ENCODE measurements at regions not wholly inside any gene's neighbourhood (a gene's known extent, or its start where the extent isn't known, plus 50 kb on each side); places are given as distances from the start of the nearest gene placed in this dataset.

DNA sequence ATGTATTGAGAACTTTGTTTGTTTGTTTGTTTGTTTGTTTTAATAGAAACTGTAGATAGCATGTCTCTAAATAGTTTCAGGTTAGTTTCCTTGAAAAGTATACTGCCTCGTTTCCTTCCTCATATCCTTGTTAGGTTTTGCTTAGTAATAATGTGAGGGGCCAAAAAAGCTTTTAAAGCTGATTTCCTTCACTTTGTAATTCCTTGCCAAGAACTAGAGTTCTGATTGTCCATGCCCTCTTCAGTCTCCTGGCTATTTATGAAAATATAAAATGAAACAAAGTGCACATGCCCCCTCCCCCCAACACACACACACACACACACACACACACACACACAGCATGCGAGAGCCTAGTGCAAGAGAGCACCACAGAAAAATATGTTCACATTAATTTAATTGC is 115.8 kb downstream of the FZD1 start (continued):
- no peak for TF ChIP-seq EZH2 (IDR thresholded peaks at IDR 0.05)
- TF ChIP-seq YY1 (IDR thresholded peaks at IDR 0.05; ENCODE audit: extremely low read depth, insufficient replicate concordance, low read depth, low read length): no peak
- no peak for TF ChIP-seq ELF1 (IDR thresholded peaks at IDR 0.05; ENCODE audit: borderline replicate concordance, low read depth)

GRCh38 chr7:91383053-91383904 is 119.0 kb downstream of the FZD1 start:
- POLR2A ChIA-PET: no interaction called here
- ATAC-seq: no peak
- H3K4me2 ChIP-seq (ENCODE audit: low read length): no peak overlapping the region
- H3K9ac ChIP-seq (ENCODE audit: low read length): no peak overlapping the region
- H3K9me2 ChIP-seq (ENCODE audit: insufficient read depth): no peaks in the 10 kb centered on the region
- no peaks in the 10 kb centered on the region for H4K20me1 ChIP-seq (ENCODE audit: insufficient read depth)
- DNase-seq (ENCODE audit: low read depth, low spot score): no peak
- CTCF ChIA-PET: no interaction called here
- H3K27me3 ChIP-seq (ENCODE audit: insufficient read depth, low read length): no peaks in the 10 kb centered on the region
- H3K79me2 ChIP-seq (ENCODE audit: insufficient read depth, low read length): no peaks in the 10 kb centered on the region
- intact Hi-C loops (cut with micrococcal nuclease): no loop called here
- H3K36me3 ChIP-seq (ENCODE audit: control insufficient read depth in 1 of 2, insufficient read depth in 2 of 2, low read length in 2 of 2): no peaks in the 10 kb centered on the region
- RAD21 ChIA-PET (ENCODE audit: low non-redundant PET in 1 of 2, low total read pairs in 2 of 2, uncharacterized antibody in 2 of 2, unreplicated experiment in 2 of 2): no interaction called here
- H2AFZ ChIP-seq (ENCODE audit: low read depth, low read length, poor library complexity, severe bottlenecking): no peak overlapping the region
- no peak overlapping the region for H3K4me3 ChIP-seq (replicated peaks in 1 of 2; ENCODE audit: low read depth in 1 of 2, low read length in 2 of 2)
- no peak overlapping the region for H3K27ac ChIP-seq (ENCODE audit: low read depth, low read length)
- TF ChIP-seq POLR2AphosphoS5 (IDR thresholded peaks at IDR 0.05; ENCODE audit: low read depth, low read length) (no peak), MAX (IDR thresholded peaks at IDR 0.05) (no peak), POLR2A (IDR thresholded peaks at IDR 0.05; ENCODE audit: borderline replicate concordance, extremely low read depth, insufficient read depth, insufficient read length) (no peak), ZNF274 (IDR thresholded peaks at IDR 0.05; ENCODE audit: low read depth, low read length) (no peak), SRF (IDR thresholded peaks at IDR 0.05; ENCODE audit: low read depth) (no peak), RAD21 (IDR thresholded peaks at IDR 0.05; ENCODE audit: low read depth) (no peak), EGR1 (IDR thresholded peaks at IDR 0.05; ENCODE audit: low read depth) (no peak), REST (IDR thresholded peaks at IDR 0.05; ENCODE audit: low read depth) (no peak), CBX3 (IDR thresholded peaks at IDR 0.05; ENCODE audit: low read depth) (no peak), EZH2phosphoT487 (IDR thresholded peaks at IDR 0.05; ENCODE audit: borderline replicate concordance) (no peak), EZH2 (IDR thresholded peaks at IDR 0.05) (no peak), ELF1 (IDR thresholded peaks at IDR 0.05; ENCODE audit: borderline replicate concordance, low read depth) (no peak), TCF7L2 (IDR thresholded peaks at IDR 0.05; ENCODE audit: borderline replicate concordance, extremely low read depth, insufficient read depth, insufficient read length) (no peak), CTCF (IDR thresholded peaks at IDR 0.05 in 2 of 3, conservative IDR thresholded peaks at IDR 0.05 in 1 of 3; ENCODE audit: borderline replicate concordance in 1 of 3, insufficient read depth in 1 of 3, low read depth in 2 of 3, low read length in 2 of 3) (no peak), CEBPB (IDR thresholded peaks at IDR 0.05; ENCODE audit: low read depth) (no peak), SIN3A (IDR thresholded peaks at IDR 0.05; ENCODE audit: low read depth) (no peak), JUND (IDR thresholded peaks at IDR 0.05) (no peak), ZFX (IDR thresholded peaks at IDR 0.05) (no peak)
- no peaks in the 10 kb centered on the region for H3K9me3 ChIP-seq (ENCODE audit: control insufficient read depth in 1 of 2, insufficient read depth in 1 of 2, low read depth in 1 of 2, low read length in 2 of 2)
- H3K4me1 ChIP-seq (ENCODE audit: control insufficient read depth in 1 of 2, insufficient read depth in 2 of 2, low read length in 2 of 2): no peaks in the 10 kb centered on the region
- BruUV-seq (replicated peaks): no TSS peak
